WTC11 (cell line): ENCODE measurements at regions not wholly inside any gene's neighbourhood (a gene's known extent, or its start where the extent isn't known, plus 50 kb on each side); places are given as distances from the start of the nearest gene placed in this dataset.

Experiments
- ATF6 ChIP-seq: sonication (generic); formaldehyde crosslinking; IDR thresholded peaks from 2 replicates; pipeline ENCODE4 v1.8.1; 2023; ENCODE audit warnings: mild to moderate bottlenecking, missing genetic modification reagents
- CBFB ChIP-seq: sonication (generic); formaldehyde crosslinking; IDR thresholded peaks from 2 replicates; pipeline ENCODE4 v1.8.1; 2022; ENCODE audit warnings: mild to moderate bottlenecking, low read depth, missing genetic modification reagents
- CREM ChIP-seq: sonication (generic); formaldehyde crosslinking; IDR thresholded peaks from 2 replicates; pipeline ENCODE4 v1.8.1; 2022; ENCODE audit warnings: mild to moderate bottlenecking, missing genetic modification reagents, moderate library complexity
- CTCF ChIP-seq: fragments of 200-600 bp; IDR thresholded peaks from 2 replicates; pipeline ENCODE4 v1.8.0; 2022; ENCODE audit warnings: antibody characterized with exemption
- ETV6 ChIP-seq: sonication (generic); formaldehyde crosslinking; IDR thresholded peaks from 2 replicates; pipeline ENCODE4 v1.8.1; 2022; ENCODE audit warnings: mild to moderate bottlenecking, missing genetic modification reagents
- JUN ChIP-seq: sonication (generic); formaldehyde crosslinking; IDR thresholded peaks from 2 replicates; pipeline ENCODE4 v1.8.0; 2023; ENCODE audit warnings: mild to moderate bottlenecking, missing genetic modification reagents
- OVOL2 ChIP-seq: fragments of 250-450 bp; sonication (Bioruptor Pico); IDR thresholded peaks from 2 replicates; pipeline ENCODE4 v1.9.0; 2021; ENCODE audit warnings: mild to moderate bottlenecking, borderline replicate concordance
- TF ChIP-seq, protein P1 (sequence below): sonication (generic); formaldehyde crosslinking; IDR thresholded peaks from 2 replicates; pipeline ENCODE4 v1.8.0; 2022; ENCODE audit warnings: mild to moderate bottlenecking, missing genetic modification reagents

- TF ChIP-seq CTCF = no peak
- TF ChIP-seq CBFB = no peak
- TF ChIP-seq JUN (CRISPR knock-in tag) = no peak
- TF ChIP-seq, protein P1, sequence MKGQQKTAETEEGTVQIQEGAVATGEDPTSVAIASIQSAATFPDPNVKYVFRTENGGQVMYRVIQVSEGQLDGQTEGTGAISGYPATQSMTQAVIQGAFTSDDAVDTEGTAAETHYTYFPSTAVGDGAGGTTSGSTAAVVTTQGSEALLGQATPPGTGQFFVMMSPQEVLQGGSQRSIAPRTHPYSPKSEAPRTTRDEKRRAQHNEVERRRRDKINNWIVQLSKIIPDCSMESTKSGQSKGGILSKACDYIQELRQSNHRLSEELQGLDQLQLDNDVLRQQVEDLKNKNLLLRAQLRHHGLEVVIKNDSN (CRISPR knock-in tag) = no peak
- no peak for TF ChIP-seq CREM
- no peak for TF ChIP-seq OVOL2
- TF ChIP-seq ATF6 (CRISPR knock-in tag) = no peak
- TF ChIP-seq ETV6 = no peak
These were observed 49.7 kb upstream of the FST start for GRCh38 chr5:53430618-53431252.
